SK-N-SH (cell line): ENCODE measurements at regions not wholly inside any gene's neighbourhood (a gene's known extent, or its start where the extent isn't known, plus 50 kb on each side); places are given as distances from the start of the nearest gene placed in this dataset.

ENCODE experiments used
- CTCF ChIA-PET: fragments of 300-600, 350-600 bp; formaldehyde crosslinking; extraction: SDS; loops from one replicate; lab custom pipeline; 2021; lab: Yijun Ruan, JAX
- POLR2A ChIA-PET: fragments of 350-600 bp; sonication (Branson Sonifier 250); formaldehyde crosslinking; extraction: SDS; loops from one replicate; lab custom pipeline; 2020; ENCODE audit warnings: antibody characterized with exemption, inconsistent platforms; lab: Yijun Ruan, JAX
- DNase-seq: peaks from one replicate; pipeline ENCODE4 v3.0.0; 2012
- H2AFZ ChIP-seq: fragments of 200-600 bp; sonication (generic); 2 replicates; pipeline ENCODE4 v1.8.1; 2016; ENCODE audit warnings: antibody characterized with exemption, mild to moderate bottlenecking, low read depth
- H3F3A ChIP-seq: fragments of 200-600 bp; sonication (generic); replicated peaks from 2 replicates; pipeline ENCODE3; 2016; ENCODE audit warnings: antibody characterized with exemption, mild to moderate bottlenecking; ENCODE audit not compliant: insufficient read depth
- H3K27ac ChIP-seq, 2 experiments: fragments of 200-500 bp in 1 of 2; fragments of 200-600 bp in 1 of 2; sonication (Bioruptor generic) in 1 of 2; sonication (generic), shearing (Covaris generic) in 1 of 2; 2 replicates each; pipeline versions ENCODE4 v1.5.1 to v1.6.1; 2014 to 2016; ENCODE audit warnings: low read depth in 2 of 2, inconsistent platforms in 1 of 2, low read length in 1 of 2, mild to moderate bottlenecking in 1 of 2, mixed read lengths in 1 of 2
- H3K27me3 ChIP-seq: fragments of 200-600 bp; sonication (generic), shearing (Covaris generic); 2 replicates; pipeline ENCODE4 v1.6.1; 2016; ENCODE audit warnings: mixed run types; ENCODE audit not compliant: insufficient read depth
- H3K36me3 ChIP-seq, 2 experiments: fragments of 200-500 bp in 1 of 2; fragments of 200-600 bp in 1 of 2; sonication (Bioruptor generic) in 1 of 2; sonication (generic) in 1 of 2; replicated peaks in 1 of 2; 2 replicates each; pipeline versions ENCODE3 to v1.5.1; 2014 to 2016; ENCODE audit warnings: low read length in 1 of 2, mild to moderate bottlenecking in 1 of 2; ENCODE audit not compliant: insufficient read depth in 2 of 2, control insufficient read depth in 1 of 2
- H3K4me1 ChIP-seq, 2 experiments: fragments of 200-500 bp in 1 of 2; fragments of 200-600 bp in 1 of 2; sonication (Bioruptor generic) in 1 of 2; sonication (generic), shearing (Covaris generic) in 1 of 2; 2 replicates each; pipeline versions ENCODE4 v1.5.1 to v1.6.1; 2014 to 2016; ENCODE audit warnings: low read depth in 1 of 2, low read length in 1 of 2, mixed run types in 1 of 2; ENCODE audit not compliant: insufficient read depth in 2 of 2, control insufficient read depth in 1 of 2
- H3K4me2 ChIP-seq: fragments of 200-600 bp; sonication (generic), shearing (Covaris generic); 2 replicates; pipeline ENCODE4 v1.6.1; 2017; ENCODE audit warnings: mixed run types
- H3K4me3 ChIP-seq, 2 experiments: fragments of 200-500 bp in 1 of 2; fragments of 200-600 bp in 1 of 2; sonication (Bioruptor generic) in 1 of 2; sonication (generic), shearing (Covaris generic) in 1 of 2; 2 replicates each; pipeline versions ENCODE4 v1.5.1 to v1.8.1; 2014 to 2016; ENCODE audit warnings: low read depth in 2 of 2, inconsistent platforms in 1 of 2, low read length in 1 of 2, mild to moderate bottlenecking in 1 of 2, mixed read lengths in 1 of 2, moderate library complexity in 1 of 2
- H3K79me2 ChIP-seq: fragments of 200-600 bp; sonication (generic); 2 replicates; pipeline ENCODE4 v1.8.1; 2017; ENCODE audit warnings: mild to moderate bottlenecking; ENCODE audit not compliant: insufficient read depth
- H3K9ac ChIP-seq: fragments of 200-600 bp; sonication (generic); 2 replicates; pipeline ENCODE4 v1.6.1; 2017; ENCODE audit warnings: mixed run types
- H3K9me2 ChIP-seq: fragments of 200-600 bp; sonication (generic); 2 replicates; pipeline ENCODE4 v1.6.1; 2017; ENCODE audit warnings: mixed run types
- H3K9me3 ChIP-seq: fragments of 200-600 bp; sonication (generic); 2 replicates; pipeline ENCODE4 v1.6.1; 2017; ENCODE audit warnings: mixed run types, mild to moderate bottlenecking, moderate library complexity
- H4K20me1 ChIP-seq: fragments of 200-600 bp; sonication (generic); 2 replicates; pipeline ENCODE4 v1.6.1; 2017; ENCODE audit warnings: mild to moderate bottlenecking, mixed run types; ENCODE audit not compliant: insufficient read depth
- CTCF ChIP-seq: fragments of 200-600 bp; sonication (generic); IDR thresholded peaks from 2 replicates; pipeline ENCODE4 v1.6.1; 2017; ENCODE audit warnings: antibody characterized with exemption, mild to moderate bottlenecking, moderate library complexity
- EZH2phosphoT487 ChIP-seq: fragments of 200-600 bp; sonication (generic); IDR thresholded peaks from 2 replicates; pipeline ENCODE4 v1.6.1; 2017; ENCODE audit warnings: low read depth, mixed run types, mild to moderate bottlenecking, antibody characterized with exemption, moderate library complexity, borderline replicate concordance
- FOXJ3 ChIP-seq: sonication (generic); formaldehyde crosslinking; IDR thresholded peaks from 2 replicates; pipeline ENCODE4 v1.5.1; 2020; ENCODE audit warnings: mild to moderate bottlenecking, missing genetic modification reagents
- MAX ChIP-seq: IDR thresholded peaks from 2 replicates; pipeline ENCODE4 v1.4.0; 2012; ENCODE audit warnings: low read depth
- NFIC ChIP-seq: IDR thresholded peaks from 2 replicates; pipeline ENCODE4 v1.4.0; 2012; ENCODE audit warnings: borderline replicate concordance
- POLR2AphosphoS5 ChIP-seq: IDR thresholded peaks from 2 replicates; pipeline ENCODE4 v1.6.1; 2012; ENCODE audit warnings: low read depth, low read length
- REST ChIP-seq: IDR thresholded peaks from 2 replicates; pipeline ENCODE4 v1.6.1; 2012; ENCODE audit warnings: mild to moderate bottlenecking, low read depth, low read length, moderate library complexity
- TAF1 ChIP-seq: IDR thresholded peaks from 2 replicates; pipeline ENCODE4 v1.6.1; 2012; ENCODE audit warnings: low read depth, mild to moderate bottlenecking, low read length, moderate library complexity, borderline replicate concordance
- USF2 ChIP-seq: fragments of 150-350 bp; IDR thresholded peaks from 2 replicates; pipeline ENCODE4 v1.6.1; 2017; ENCODE audit warnings: antibody characterized with exemption, low read length, low read depth, borderline replicate concordance
- ZBTB33 ChIP-seq: IDR thresholded peaks from 2 replicates; pipeline ENCODE4 v1.4.0; 2012; ENCODE audit warnings: low read depth, borderline replicate concordance
- WGBS: methylation state at CpG from one replicate; pipeline ENCODE4 v1.1.6; 2017; ENCODE audit warnings: low lambda C conversion rate; 5-methylcytosine and 5-hydroxymethylcytosine counted together

- Histone ChIP-seq H2AFZ (no peak overlapping the region), H3K9ac (no peak overlapping the region)
- TF ChIP-seq ZBTB33 = no peak
- TF ChIP-seq, all 33 proteins: peak for 0
- Histone ChIP-seq H3K27ac (no peak overlapping the region), H3F3A (no peaks in the 10 kb centered on the region), H3K9me2 (no peaks in the 10 kb centered on the region), H3K36me3 (no peaks in the 10 kb centered on the region), H3K4me2 (no peak overlapping the region), H3K4me1 (no peaks in the 10 kb centered on the region), H3K9me3 (no peaks in the 10 kb centered on the region), H4K20me1 (no peaks in the 10 kb centered on the region), H3K27me3 (no peaks in the 10 kb centered on the region), H3K4me3 (no peak overlapping the region), H3K79me2 (no peaks in the 10 kb centered on the region)
- DNase-seq = no peak
- POLR2A ChIA-PET = no interaction called here
- 23% methylated on average over 6 of the region's 6 CpGs for WGBS
- CTCF ChIA-PET = no interaction called here
Observed at GRCh38 chr1:215458104-215458503, 109.0 kb upstream of the KCTD3 start.

GRCh38 chr1:215458562-215458961 is 108.5 kb upstream of the KCTD3 start:
- Histone ChIP-seq H3K36me3 (no peaks in the 10 kb centered on the region), H3K4me1 (no peaks in the 10 kb centered on the region), H2AFZ (no peak overlapping the region), H4K20me1 (no peaks in the 10 kb centered on the region), H3K27me3 (no peaks in the 10 kb centered on the region), H3K9me3 (no peaks in the 10 kb centered on the region), H3K79me2 (no peaks in the 10 kb centered on the region), H3K9ac (no peak overlapping the region), H3F3A (no peaks in the 10 kb centered on the region), H3K4me2 (no peak overlapping the region), H3K27ac (no peak overlapping the region), H3K9me2 (no peaks in the 10 kb centered on the region), H3K4me3 (no peak overlapping the region)
- TF ChIP-seq CTCF (no peak), EZH2phosphoT487 (no peak), NFIC (no peak), MAX (no peak), FOXJ3 (CRISPR knock-in tag) (no peak)
- ChIA-PET POLR2A (no interaction called here), CTCF (no interaction called here)
- DNase-seq = no peak

- ChIA-PET POLR2A (no interaction called here), CTCF (no interaction called here)
- TF ChIP-seq TAF1 (no peak), ZBTB33 (no peak), POLR2AphosphoS5 (no peak), REST (no peak), USF2 (no peak)
Observed at GRCh38 chr1:215459136-215459535, 108.0 kb upstream of the KCTD3 start.

More at GRCh38 chr1:215459136-215459535, 108.0 kb upstream of the KCTD3 start:
- Histone ChIP-seq H3K9ac (no peak overlapping the region), H3K27me3 (no peaks in the 10 kb centered on the region), H3K4me2 (no peak overlapping the region), H3K36me3 (no peaks in the 10 kb centered on the region), H3K9me3 (no peaks in the 10 kb centered on the region), H3K27ac (no peak overlapping the region), H4K20me1 (no peaks in the 10 kb centered on the region), H3F3A (no peaks in the 10 kb centered on the region), H3K79me2 (no peaks in the 10 kb centered on the region), H2AFZ (no peak overlapping the region), H3K4me1 (no peaks in the 10 kb centered on the region), H3K4me3 (no peak overlapping the region), H3K9me2 (no peaks in the 10 kb centered on the region)
- WGBS = 35% methylated on average over 2 of the region's 2 CpGs
- no peak for DNase-seq
